SK-N-SH (cell line): ENCODE measurements at regions not wholly inside any gene's neighbourhood (a gene's known extent, or its start where the extent isn't known, plus 50 kb on each side); places are given as distances from the start of the nearest gene placed in this dataset.

Source experiments
- CTCF ChIA-PET: fragments of 300-600, 350-600 bp; formaldehyde crosslinking; extraction: SDS; loops from one replicate; lab custom pipeline; 2021; lab: Yijun Ruan, JAX
- POLR2A ChIA-PET: fragments of 350-600 bp; sonication (Branson Sonifier 250); formaldehyde crosslinking; extraction: SDS; loops from one replicate; lab custom pipeline; 2020; ENCODE audit warnings: antibody characterized with exemption, inconsistent platforms; lab: Yijun Ruan, JAX
- DNase-seq: peaks from one replicate; pipeline ENCODE4 v3.0.0; 2012
- H2AFZ ChIP-seq: fragments of 200-600 bp; sonication (generic); 2 replicates; pipeline ENCODE4 v1.8.1; 2016; ENCODE audit warnings: antibody characterized with exemption, mild to moderate bottlenecking, low read depth
- H3F3A ChIP-seq: fragments of 200-600 bp; sonication (generic); replicated peaks from 2 replicates; pipeline ENCODE3; 2016; ENCODE audit warnings: antibody characterized with exemption, mild to moderate bottlenecking; ENCODE audit not compliant: insufficient read depth
- H3K27ac ChIP-seq, 2 experiments: fragments of 200-500 bp in 1 of 2; fragments of 200-600 bp in 1 of 2; sonication (Bioruptor generic) in 1 of 2; sonication (generic), shearing (Covaris generic) in 1 of 2; 2 replicates each; pipeline versions ENCODE4 v1.5.1 to v1.6.1; 2014 to 2016; ENCODE audit warnings: low read depth in 2 of 2, inconsistent platforms in 1 of 2, low read length in 1 of 2, mild to moderate bottlenecking in 1 of 2, mixed read lengths in 1 of 2
- H3K27me3 ChIP-seq: fragments of 200-600 bp; sonication (generic), shearing (Covaris generic); 2 replicates; pipeline ENCODE4 v1.6.1; 2016; ENCODE audit warnings: mixed run types; ENCODE audit not compliant: insufficient read depth
- H3K36me3 ChIP-seq, 2 experiments: fragments of 200-500 bp in 1 of 2; fragments of 200-600 bp in 1 of 2; sonication (Bioruptor generic) in 1 of 2; sonication (generic) in 1 of 2; replicated peaks in 1 of 2; 2 replicates each; pipeline versions ENCODE3 to v1.5.1; 2014 to 2016; ENCODE audit warnings: low read length in 1 of 2, mild to moderate bottlenecking in 1 of 2; ENCODE audit not compliant: insufficient read depth in 2 of 2, control insufficient read depth in 1 of 2
- H3K4me1 ChIP-seq, 2 experiments: fragments of 200-500 bp in 1 of 2; fragments of 200-600 bp in 1 of 2; sonication (Bioruptor generic) in 1 of 2; sonication (generic), shearing (Covaris generic) in 1 of 2; 2 replicates each; pipeline versions ENCODE4 v1.5.1 to v1.6.1; 2014 to 2016; ENCODE audit warnings: low read depth in 1 of 2, low read length in 1 of 2, mixed run types in 1 of 2; ENCODE audit not compliant: insufficient read depth in 2 of 2, control insufficient read depth in 1 of 2
- H3K4me2 ChIP-seq: fragments of 200-600 bp; sonication (generic), shearing (Covaris generic); 2 replicates; pipeline ENCODE4 v1.6.1; 2017; ENCODE audit warnings: mixed run types
- H3K4me3 ChIP-seq, 2 experiments: fragments of 200-500 bp in 1 of 2; fragments of 200-600 bp in 1 of 2; sonication (Bioruptor generic) in 1 of 2; sonication (generic), shearing (Covaris generic) in 1 of 2; 2 replicates each; pipeline versions ENCODE4 v1.5.1 to v1.8.1; 2014 to 2016; ENCODE audit warnings: low read depth in 2 of 2, inconsistent platforms in 1 of 2, low read length in 1 of 2, mild to moderate bottlenecking in 1 of 2, mixed read lengths in 1 of 2, moderate library complexity in 1 of 2
- H3K79me2 ChIP-seq: fragments of 200-600 bp; sonication (generic); 2 replicates; pipeline ENCODE4 v1.8.1; 2017; ENCODE audit warnings: mild to moderate bottlenecking; ENCODE audit not compliant: insufficient read depth
- H3K9ac ChIP-seq: fragments of 200-600 bp; sonication (generic); 2 replicates; pipeline ENCODE4 v1.6.1; 2017; ENCODE audit warnings: mixed run types
- H3K9me2 ChIP-seq: fragments of 200-600 bp; sonication (generic); 2 replicates; pipeline ENCODE4 v1.6.1; 2017; ENCODE audit warnings: mixed run types
- H3K9me3 ChIP-seq: fragments of 200-600 bp; sonication (generic); 2 replicates; pipeline ENCODE4 v1.6.1; 2017; ENCODE audit warnings: mixed run types, mild to moderate bottlenecking, moderate library complexity
- H4K20me1 ChIP-seq: fragments of 200-600 bp; sonication (generic); 2 replicates; pipeline ENCODE4 v1.6.1; 2017; ENCODE audit warnings: mild to moderate bottlenecking, mixed run types; ENCODE audit not compliant: insufficient read depth
- CHD2 ChIP-seq: fragments of 150-350 bp; IDR thresholded peaks from 2 replicates; pipeline ENCODE4 v1.6.1; 2018; ENCODE audit warnings: low read length; ENCODE audit not compliant: partially characterized antibody
- EZH2phosphoT487 ChIP-seq: fragments of 200-600 bp; sonication (generic); IDR thresholded peaks from 2 replicates; pipeline ENCODE4 v1.6.1; 2017; ENCODE audit warnings: low read depth, mixed run types, mild to moderate bottlenecking, antibody characterized with exemption, moderate library complexity, borderline replicate concordance
- FOXM1 ChIP-seq: IDR thresholded peaks from 2 replicates; pipeline ENCODE4 v1.4.0; 2012; ENCODE audit warnings: low read depth, mild to moderate bottlenecking
- GATA2 ChIP-seq: sonication (generic); formaldehyde crosslinking; IDR thresholded peaks from 2 replicates; pipeline ENCODE4 v1.5.0; 2020; ENCODE audit warnings: mild to moderate bottlenecking, missing genetic modification reagents
- JUND ChIP-seq: IDR thresholded peaks from 2 replicates; pipeline ENCODE4 v1.4.0; 2012
- NRF1 ChIP-seq: IDR thresholded peaks from 2 replicates; pipeline ENCODE4 v1.6.1; 2012; ENCODE audit warnings: low read depth, mild to moderate bottlenecking, low read length
- RAD21 ChIP-seq: IDR thresholded peaks from 2 replicates; pipeline ENCODE4 v1.6.1; 2012; ENCODE audit warnings: mild to moderate bottlenecking, low read length
- RXRA ChIP-seq: IDR thresholded peaks from 2 replicates; pipeline ENCODE4 v1.4.0; 2012; ENCODE audit warnings: low read depth, mild to moderate bottlenecking, borderline replicate concordance
- SMC3 ChIP-seq: IDR thresholded peaks from 2 replicates; pipeline ENCODE4 v1.6.1; 2012; ENCODE audit warnings: low read depth, low read length, improper control_type of control experiment
- TAF1 ChIP-seq: IDR thresholded peaks from 2 replicates; pipeline ENCODE4 v1.6.1; 2012; ENCODE audit warnings: low read depth, mild to moderate bottlenecking, low read length, moderate library complexity, borderline replicate concordance
- TCF12 ChIP-seq: IDR thresholded peaks from 2 replicates; pipeline ENCODE4 v1.4.0; 2012
- TEAD4 ChIP-seq: IDR thresholded peaks from 2 replicates; pipeline ENCODE4 v1.4.0; 2012; ENCODE audit warnings: mild to moderate bottlenecking, borderline replicate concordance; ENCODE audit not compliant: insufficient read depth
- WGBS: methylation state at CpG from one replicate; pipeline ENCODE4 v1.1.6; 2017; ENCODE audit warnings: low lambda C conversion rate; 5-methylcytosine and 5-hydroxymethylcytosine counted together
- TF ChIP-seq, protein P1 (sequence below): fragments of 200-600 bp; sonication (generic); IDR thresholded peaks from 2 replicates; pipeline ENCODE4 v1.6.1; 2017; ENCODE audit warnings: antibody characterized with exemption, mild to moderate bottlenecking, moderate library complexity
- TF ChIP-seq, protein P2 (sequence below): IDR thresholded peaks from 2 replicates; pipeline ENCODE4 v1.4.0; 2012; ENCODE audit warnings: low read depth
- TF ChIP-seq, protein P3 (sequence below): fragments of 150-350 bp; IDR thresholded peaks from 2 replicates; pipeline ENCODE4 v1.6.1; 2016; ENCODE audit warnings: mild to moderate bottlenecking, low read depth, low read length

DNA sequence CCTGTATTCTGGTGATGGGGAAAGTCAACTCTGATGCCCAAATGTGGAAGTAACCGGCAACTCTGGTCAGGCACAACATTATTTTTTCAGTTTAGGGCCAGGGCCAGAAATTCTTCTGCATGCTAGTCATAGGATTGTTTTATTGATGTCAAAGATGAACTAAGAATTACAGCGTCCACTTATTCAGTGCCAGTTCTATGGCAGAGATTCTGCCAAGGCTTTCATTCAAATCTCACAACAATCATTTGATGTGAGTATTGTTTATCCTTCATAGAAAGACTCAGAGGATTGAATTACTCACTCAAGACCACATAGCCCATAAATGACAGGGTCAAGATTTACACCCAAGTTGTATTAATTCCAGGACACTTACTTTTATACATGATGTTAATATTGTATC, 87.7 kb downstream of the TMPRSS5 start (continued):
- TF ChIP-seq, protein P1, sequence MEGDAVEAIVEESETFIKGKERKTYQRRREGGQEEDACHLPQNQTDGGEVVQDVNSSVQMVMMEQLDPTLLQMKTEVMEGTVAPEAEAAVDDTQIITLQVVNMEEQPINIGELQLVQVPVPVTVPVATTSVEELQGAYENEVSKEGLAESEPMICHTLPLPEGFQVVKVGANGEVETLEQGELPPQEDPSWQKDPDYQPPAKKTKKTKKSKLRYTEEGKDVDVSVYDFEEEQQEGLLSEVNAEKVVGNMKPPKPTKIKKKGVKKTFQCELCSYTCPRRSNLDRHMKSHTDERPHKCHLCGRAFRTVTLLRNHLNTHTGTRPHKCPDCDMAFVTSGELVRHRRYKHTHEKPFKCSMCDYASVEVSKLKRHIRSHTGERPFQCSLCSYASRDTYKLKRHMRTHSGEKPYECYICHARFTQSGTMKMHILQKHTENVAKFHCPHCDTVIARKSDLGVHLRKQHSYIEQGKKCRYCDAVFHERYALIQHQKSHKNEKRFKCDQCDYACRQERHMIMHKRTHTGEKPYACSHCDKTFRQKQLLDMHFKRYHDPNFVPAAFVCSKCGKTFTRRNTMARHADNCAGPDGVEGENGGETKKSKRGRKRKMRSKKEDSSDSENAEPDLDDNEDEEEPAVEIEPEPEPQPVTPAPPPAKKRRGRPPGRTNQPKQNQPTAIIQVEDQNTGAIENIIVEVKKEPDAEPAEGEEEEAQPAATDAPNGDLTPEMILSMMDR: no peak

DNA sequence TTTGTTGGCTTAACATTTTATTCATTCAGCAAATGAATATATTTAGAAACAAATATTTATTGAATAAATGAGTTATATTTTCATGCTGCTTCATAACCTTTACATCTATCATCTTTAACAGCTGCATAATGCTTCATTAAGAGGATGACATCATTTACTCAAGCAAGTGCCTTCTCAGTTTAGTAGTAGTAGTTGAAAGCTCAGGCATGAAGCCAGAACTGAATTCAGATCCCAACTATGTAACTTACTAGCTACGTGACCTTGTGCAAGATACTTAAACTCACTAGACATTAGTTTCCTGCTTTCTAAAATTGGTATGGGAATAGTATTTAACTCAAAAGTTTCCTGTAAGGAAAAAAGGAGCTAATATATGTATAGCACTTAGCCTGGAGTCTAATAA, 90.3 kb downstream of the TMPRSS5 start:
- H4K20me1 ChIP-seq: no peaks in the 10 kb centered on the region
- H3K4me3 ChIP-seq: no peak overlapping the region
- H3F3A ChIP-seq: no peaks in the 10 kb centered on the region
- H3K79me2 ChIP-seq: no peaks in the 10 kb centered on the region
- H3K27me3 ChIP-seq: no peaks in the 10 kb centered on the region
- H3K4me1 ChIP-seq: peaks cover 0 to 5% of the 10 kb centered on the region in 2 experiments; a peak in 2 of 4 replicates
- 15% methylated on average over 1 of the region's 1 CpG for WGBS
- TF ChIP-seq, protein P2, sequence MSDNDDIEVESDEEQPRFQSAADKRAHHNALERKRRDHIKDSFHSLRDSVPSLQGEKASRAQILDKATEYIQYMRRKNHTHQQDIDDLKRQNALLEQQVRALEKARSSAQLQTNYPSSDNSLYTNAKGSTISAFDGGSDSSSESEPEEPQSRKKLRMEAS: no peak
- no peak for TF ChIP-seq TAF1
- no peak for TF ChIP-seq FOXM1
- no peak for TF ChIP-seq RXRA
- TF ChIP-seq CHD2: no peak
- TF ChIP-seq, protein P3, sequence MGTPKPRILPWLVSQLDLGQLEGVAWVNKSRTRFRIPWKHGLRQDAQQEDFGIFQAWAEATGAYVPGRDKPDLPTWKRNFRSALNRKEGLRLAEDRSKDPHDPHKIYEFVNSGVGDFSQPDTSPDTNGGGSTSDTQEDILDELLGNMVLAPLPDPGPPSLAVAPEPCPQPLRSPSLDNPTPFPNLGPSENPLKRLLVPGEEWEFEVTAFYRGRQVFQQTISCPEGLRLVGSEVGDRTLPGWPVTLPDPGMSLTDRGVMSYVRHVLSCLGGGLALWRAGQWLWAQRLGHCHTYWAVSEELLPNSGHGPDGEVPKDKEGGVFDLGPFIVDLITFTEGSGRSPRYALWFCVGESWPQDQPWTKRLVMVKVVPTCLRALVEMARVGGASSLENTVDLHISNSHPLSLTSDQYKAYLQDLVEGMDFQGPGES: no peak
- no peak for TF ChIP-seq SMC3
- TF ChIP-seq, all 33 proteins: peak for 0
- Histone ChIP-seq H3K36me3 (no peaks in the 10 kb centered on the region), H3K9me2 (no peaks in the 10 kb centered on the region), H3K9ac (no peak overlapping the region), H3K27ac (no peak overlapping the region), H3K4me2 (no peak overlapping the region), H2AFZ (no peak overlapping the region), H3K9me3 (no peaks in the 10 kb centered on the region)
- CTCF ChIA-PET: no interaction called here
- DNase-seq: no peak
- POLR2A ChIA-PET: no interaction called here

DNA sequence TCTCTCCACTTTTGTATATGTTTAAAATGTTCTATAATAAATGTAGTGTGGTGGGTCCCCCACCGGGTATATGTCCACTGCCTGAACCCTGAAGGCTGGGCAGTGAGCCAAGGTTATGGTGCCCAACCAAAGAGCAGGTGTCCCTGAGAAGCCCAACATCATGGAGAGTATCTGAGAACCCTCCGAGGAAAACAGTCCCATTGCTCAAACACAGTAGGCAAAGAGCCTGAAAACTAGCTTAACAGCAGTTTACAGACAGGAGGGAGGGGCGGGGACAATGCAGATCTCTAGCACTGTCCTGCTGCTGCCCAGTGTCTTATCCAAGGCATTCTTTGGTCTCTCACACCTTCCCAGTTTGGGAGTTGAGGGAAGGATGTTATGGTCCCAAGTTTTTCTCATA, 91.0 kb downstream of the TMPRSS5 start:
- Histone ChIP-seq H3K27me3 (no peaks in the 10 kb centered on the region), H3K9me2 (no peaks in the 10 kb centered on the region), H3K9ac (no peak overlapping the region), H2AFZ (no peak overlapping the region), H3K4me2 (no peak overlapping the region), H4K20me1 (no peaks in the 10 kb centered on the region), H3K9me3 (no peaks in the 10 kb centered on the region), H3K79me2 (no peaks in the 10 kb centered on the region), H3K27ac (no peak overlapping the region; a peak in 1 of 4 replicates), H3F3A (no peaks in the 10 kb centered on the region), H3K4me3 (no peak overlapping the region), H3K4me1 (peaks cover 0 to 5% of the 10 kb centered on the region in 2 experiments; a peak in 2 of 4 replicates), H3K36me3 (no peaks in the 10 kb centered on the region)
- ChIA-PET POLR2A (no interaction called here), CTCF (no interaction called here)
- TF ChIP-seq TCF12: no peak
- TF ChIP-seq NRF1: no peak
- TF ChIP-seq TEAD4: no peak
- TF ChIP-seq, protein P3: no peak
- TF ChIP-seq RAD21: no peak
- TF ChIP-seq JUND: no peak
- TF ChIP-seq GATA2 (CRISPR knock-in tag): no peak
- no peak for TF ChIP-seq EZH2phosphoT487
- WGBS: 20% methylated on average over 3 of the region's 3 CpGs
- DNase-seq: no peak
